ENCODE measurements at regions not wholly inside any gene's neighbourhood (a gene's known extent, or its start where the extent isn't known, plus 50 kb on each side); places are given as distances from the start of the nearest gene placed in this dataset.

GRCh38 chr16:14357328-14357727 is 272.7 kb downstream of the PARN start:
- no peak for TF ChIP-seq CTCF (conservative IDR thresholded peaks at IDR 0.05; ENCODE audit: low read length)
- TF ChIP-seq EZH2phosphoT487 (IDR thresholded peaks at IDR 0.05; ENCODE audit: borderline replicate concordance): no peak

All from Loucy (cell line).